GM10248 (cell line): ENCODE measurements at regions not wholly inside any gene's neighbourhood (a gene's known extent, or its start where the extent isn't known, plus 50 kb on each side); places are given as distances from the start of the nearest gene placed in this dataset.

Experiments
- CTCF ChIA-PET: fragments of 300-600 bp; sonication (Branson Sonifier 250); formaldehyde crosslinking; extraction: SDS; loops from one replicate; lab custom pipeline; 2021; ENCODE audit warnings: antibody characterized with exemption; lab: Yijun Ruan, JAX
- POLR2A ChIA-PET: fragments of 350-650 bp; sonication (Branson Sonifier 250); formaldehyde crosslinking; extraction: SDS; loops from one replicate; lab custom pipeline; 2020; ENCODE audit warnings: antibody characterized with exemption; lab: Yijun Ruan, JAX
- DNase-seq: peaks from one replicate; pipeline ENCODE4 v3.0.0; 2012; ENCODE audit errors: extremely low spot score
- CTCF ChIP-seq: IDR thresholded peaks from 2 replicates; pipeline ENCODE4 v1.5.1; 2012; ENCODE audit warnings: mild to moderate bottlenecking, low read depth; ENCODE audit errors: extremely low read depth, missing control alignments, control extremely low read depth

GRCh38 chr15:77846986-77847385 lies 214.3 kb upstream of the LINGO1 start:
- ChIA-PET CTCF (interaction anchor here (2.1 kb wide), 1 partner anchor 9 kb away, joined by 5 read pairs; no protein-coding TSS in a partner anchor), POLR2A (no interaction called here)
- no peak for TF ChIP-seq CTCF
- DNase-seq, result no peak

GRCh38 chr15:77846360-77846759 lies 213.6 kb upstream of the LINGO1 start:
- ChIA-PET POLR2A (no interaction called here), CTCF (interaction anchor here (2.1 kb wide), 1 partner anchor 8 kb away, joined by 5 read pairs; no protein-coding TSS in a partner anchor)
- DNase-seq, result no peak
- no peak for TF ChIP-seq CTCF

GRCh38 chr15:77844798-77845446 lies 212.2 kb upstream of the LINGO1 start:
- TF ChIP-seq CTCF, result no peak
- DNase-seq, result no peak
- ChIA-PET CTCF (no interaction called here), POLR2A (no interaction called here)

- no peak for TF ChIP-seq CTCF
- CTCF ChIA-PET, result interaction anchor here (1.1 kb wide), 1 partner anchor 13 kb away, joined by 3 read pairs; no protein-coding TSS in a partner anchor
- POLR2A ChIA-PET, result no interaction called here
- no peak for DNase-seq
Observed at GRCh38 chr15:77843546-77843945, 210.8 kb upstream of the LINGO1 start.

- TF ChIP-seq CTCF, result no peak
- CTCF ChIA-PET, result interaction anchor here (1.3 kb wide), 1 partner anchor 9 kb away, joined by 3 read pairs; no protein-coding TSS in a partner anchor
- POLR2A ChIA-PET, result no interaction called here
- DNase-seq, result no peak
Observed at GRCh38 chr15:77840991-77841775, 208.5 kb upstream of the LINGO1 start.

- no peak for DNase-seq
- TF ChIP-seq CTCF, result no peak
- CTCF ChIA-PET, result interaction anchor here (1.3 kb wide), 1 partner anchor 9 kb away, joined by 3 read pairs; no protein-coding TSS in a partner anchor
- POLR2A ChIA-PET, result no interaction called here
Observed at GRCh38 chr15:77839970-77840905, 207.5 kb upstream of the LINGO1 start.
